ENCODE measurements at regions not wholly inside any gene's neighbourhood (a gene's known extent, or its start where the extent isn't known, plus 50 kb on each side); places are given as distances from the start of the nearest gene placed in this dataset.

GRCh38 chr3:191680989-191681597 lies 220.1 kb downstream of the PYDC2 start:
- FAIRE-seq, result no peak
- Histone ChIP-seq H3K79me2 (ENCODE audit: insufficient read depth, low read length) (no peaks in the 10 kb centered on the region), H3K9ac (ENCODE audit: low read length) (no peak overlapping the region), H3K27me3 (ENCODE audit: insufficient read depth, low read length) (no peaks in the 10 kb centered on the region), H3K9me3 (ENCODE audit: insufficient read depth, low read depth, low read length) (no peaks in the 10 kb centered on the region), H3K4me3 (ENCODE audit: insufficient read depth, low read depth, low read length) (no peak overlapping the region), H2AFZ (ENCODE audit: low read depth, low read length) (no peak overlapping the region), H3K4me1 (ENCODE audit: insufficient read depth, low read length) (no peaks in the 10 kb centered on the region), H4K20me1 (ENCODE audit: insufficient read depth, low read length) (no peaks in the 10 kb centered on the region), H3K36me3 (ENCODE audit: insufficient read depth, low read length) (no peaks in the 10 kb centered on the region), H3K27ac (ENCODE audit: low read depth, low read length) (no peak overlapping the region), H3K4me2 (ENCODE audit: low read length) (no peak overlapping the region)
- no peak for TF ChIP-seq EZH2 (IDR thresholded peaks at IDR 0.05; ENCODE audit: insufficient read depth, low read length)
- no peak for TF ChIP-seq CTCF (IDR thresholded peaks at IDR 0.05; ENCODE audit: insufficient read depth, low read depth, low read length)
- Mint-ChIP-seq H3K4me1 (ENCODE audit: low read depth, unreplicated experiment) (no peaks in the 10 kb centered on the region), H3K9me3 (ENCODE audit: unreplicated experiment) (no peaks in the 10 kb centered on the region), H3K36me3 (ENCODE audit: low read depth, unreplicated experiment) (no peaks in the 10 kb centered on the region), H3K27ac (ENCODE audit: unreplicated experiment) (no peak overlapping the region), H3K27me3 (ENCODE audit: low read depth, unreplicated experiment) (no peaks in the 10 kb centered on the region), H3K4me3 (ENCODE audit: unreplicated experiment) (no peak overlapping the region)
- DNase-seq (ENCODE audit: low read depth), result no peak

- no peaks in the 10 kb centered on the region for H4K20me1 ChIP-seq (ENCODE audit: insufficient read depth, low read length)
- no peak overlapping the region for H2AFZ ChIP-seq (ENCODE audit: low read depth, low read length)
- no peak overlapping the region for H3K27ac ChIP-seq (ENCODE audit: low read depth, low read length)
- Mint-ChIP-seq H3K9me3 (ENCODE audit: unreplicated experiment) (no peaks in the 10 kb centered on the region), H3K4me3 (ENCODE audit: unreplicated experiment) (no peak overlapping the region), H3K27me3 (ENCODE audit: low read depth, unreplicated experiment) (no peaks in the 10 kb centered on the region), H3K36me3 (ENCODE audit: low read depth, unreplicated experiment) (no peaks in the 10 kb centered on the region), H3K27ac (ENCODE audit: unreplicated experiment) (no peak overlapping the region), H3K4me1 (ENCODE audit: low read depth, unreplicated experiment) (no peaks in the 10 kb centered on the region)
- no peaks in the 10 kb centered on the region for H3K9me3 ChIP-seq (ENCODE audit: insufficient read depth, low read depth, low read length)
- no peaks in the 10 kb centered on the region for H3K27me3 ChIP-seq (ENCODE audit: insufficient read depth, low read length)
- H3K79me2 ChIP-seq (ENCODE audit: insufficient read depth, low read length), result no peaks in the 10 kb centered on the region
- TF ChIP-seq EZH2 (IDR thresholded peaks at IDR 0.05; ENCODE audit: insufficient read depth, low read length) (no peak), CTCF (IDR thresholded peaks at IDR 0.05; ENCODE audit: insufficient read depth, low read depth, low read length) (no peak)
- H3K9ac ChIP-seq (ENCODE audit: low read length), result no peak overlapping the region
- H3K36me3 ChIP-seq (ENCODE audit: insufficient read depth, low read length), result no peaks in the 10 kb centered on the region
- H3K4me3 ChIP-seq (ENCODE audit: insufficient read depth, low read depth, low read length), result no peak overlapping the region
- no peaks in the 10 kb centered on the region for H3K4me1 ChIP-seq (ENCODE audit: insufficient read depth, low read length)
- no peak overlapping the region for H3K4me2 ChIP-seq (ENCODE audit: low read length)
- DNase-seq (ENCODE audit: low read depth) (no peak), FAIRE-seq (no peak)
Measured at GRCh38 chr3:191682961-191683360, 222.0 kb downstream of the PYDC2 start.

GRCh38 chr3:191686626-191687025 lies 225.7 kb downstream of the PYDC2 start:
- Histone ChIP-seq H3K27ac (ENCODE audit: low read depth, low read length) (no peak overlapping the region), H3K9ac (ENCODE audit: low read length) (no peak overlapping the region), H4K20me1 (ENCODE audit: insufficient read depth, low read length) (no peaks in the 10 kb centered on the region), H3K27me3 (ENCODE audit: insufficient read depth, low read length) (no peaks in the 10 kb centered on the region), H3K36me3 (ENCODE audit: insufficient read depth, low read length) (no peaks in the 10 kb centered on the region), H3K4me3 (ENCODE audit: insufficient read depth, low read depth, low read length) (no peak overlapping the region), H3K4me1 (ENCODE audit: insufficient read depth, low read length) (no peaks in the 10 kb centered on the region), H3K4me2 (ENCODE audit: low read length) (no peak overlapping the region), H3K9me3 (ENCODE audit: insufficient read depth, low read depth, low read length) (no peaks in the 10 kb centered on the region), H3K79me2 (ENCODE audit: insufficient read depth, low read length) (no peaks in the 10 kb centered on the region), H2AFZ (ENCODE audit: low read depth, low read length) (no peak overlapping the region)
- DNase-seq (ENCODE audit: low read depth), result no peak
- Mint-ChIP-seq H3K27ac (ENCODE audit: unreplicated experiment) (no peak overlapping the region), H3K4me1 (ENCODE audit: low read depth, unreplicated experiment) (no peaks in the 10 kb centered on the region), H3K27me3 (ENCODE audit: low read depth, unreplicated experiment) (no peaks in the 10 kb centered on the region), H3K4me3 (ENCODE audit: unreplicated experiment) (no peak overlapping the region), H3K9me3 (ENCODE audit: unreplicated experiment) (no peaks in the 10 kb centered on the region), H3K36me3 (ENCODE audit: low read depth, unreplicated experiment) (no peaks in the 10 kb centered on the region)
- TF ChIP-seq CTCF (IDR thresholded peaks at IDR 0.05; ENCODE audit: insufficient read depth, low read depth, low read length) (no peak), EZH2 (IDR thresholded peaks at IDR 0.05; ENCODE audit: insufficient read depth, low read length) (no peak)
- no peak for FAIRE-seq
